ENCODE measurements at regions not wholly inside any gene's neighbourhood (a gene's known extent, or its start where the extent isn't known, plus 50 kb on each side); places are given as distances from the start of the nearest gene placed in this dataset.

- Histone ChIP-seq H3K4me3 (no peak overlapping the region), H3K27me3 (no peaks in the 10 kb centered on the region), H3K27ac (no peak overlapping the region), H3K4me1 (no peaks in the 10 kb centered on the region), H3K9me3 (peaks cover 4% of the 10 kb centered on the region), H3K36me3 (no peaks in the 10 kb centered on the region)
- DNase-seq (ENCODE audit: low spot score in 2 of 2) = no peak
- no peak for TF ChIP-seq POLR2A (IDR thresholded peaks at IDR 0.05)
- no peak for TF ChIP-seq EP300 (IDR thresholded peaks at IDR 0.05)
- no peak for TF ChIP-seq CTCF (IDR thresholded peaks at IDR 0.05)
- no peak for TF ChIP-seq POLR2AphosphoS5 (IDR thresholded peaks at IDR 0.05)
- WGBS = 64% methylated on average over 2 of the region's 2 CpGs
Measured at GRCh38 chr2:6499691-6500090, 366.0 kb downstream of the CMPK2 start.

GRCh38 chr2:6506361-6506794 lies 359.3 kb downstream of the CMPK2 start:
- Histone ChIP-seq H3K4me1 (no peaks in the 10 kb centered on the region), H3K9me3 (no peaks in the 10 kb centered on the region), H3K4me3 (no peak overlapping the region), H3K27ac (no peak overlapping the region), H3K27me3 (no peaks in the 10 kb centered on the region), H3K36me3 (no peaks in the 10 kb centered on the region)
- no peak for DNase-seq (ENCODE audit: low spot score in 2 of 2)
- 15% methylated on average over 6 of the region's 6 CpGs for WGBS
- TF ChIP-seq POLR2AphosphoS5 (IDR thresholded peaks at IDR 0.05) (no peak), CTCF (IDR thresholded peaks at IDR 0.05) (no peak), EP300 (IDR thresholded peaks at IDR 0.05) (no peak), POLR2A (IDR thresholded peaks at IDR 0.05) (no peak)

GRCh38 chr2:6506859-6507258 lies 358.8 kb downstream of the CMPK2 start:
- Histone ChIP-seq H3K27me3 (no peaks in the 10 kb centered on the region), H3K4me1 (no peaks in the 10 kb centered on the region), H3K36me3 (no peaks in the 10 kb centered on the region), H3K4me3 (no peak overlapping the region), H3K27ac (no peak overlapping the region), H3K9me3 (no peaks in the 10 kb centered on the region)
- no peak for TF ChIP-seq CTCF (IDR thresholded peaks at IDR 0.05)
- TF ChIP-seq POLR2A (IDR thresholded peaks at IDR 0.05) = no peak
- TF ChIP-seq POLR2AphosphoS5 (IDR thresholded peaks at IDR 0.05) = no peak
- TF ChIP-seq EP300 (IDR thresholded peaks at IDR 0.05) = no peak
- WGBS = 68% methylated on average over 6 of the region's 6 CpGs
- no peak for DNase-seq (ENCODE audit: low spot score in 2 of 2)

- 70% methylated on average over 1 of the region's 1 CpG for WGBS
- Histone ChIP-seq H3K4me3 (no peak overlapping the region), H3K27ac (no peak overlapping the region), H3K36me3 (no peaks in the 10 kb centered on the region), H3K4me1 (no peaks in the 10 kb centered on the region), H3K27me3 (no peaks in the 10 kb centered on the region), H3K9me3 (no peaks in the 10 kb centered on the region)
- no peak for DNase-seq (ENCODE audit: low spot score in 2 of 2)
- TF ChIP-seq EP300 (IDR thresholded peaks at IDR 0.05) (no peak), POLR2AphosphoS5 (IDR thresholded peaks at IDR 0.05) (no peak), POLR2A (IDR thresholded peaks at IDR 0.05) (no peak), CTCF (IDR thresholded peaks at IDR 0.05) (no peak)
Measured at GRCh38 chr2:6510532-6510931, 355.2 kb downstream of the CMPK2 start.

- H3K4me1 ChIP-seq = no peaks in the 10 kb centered on the region
- H3K27ac ChIP-seq = no peak overlapping the region
- 91% methylated on average over 2 of the region's 2 CpGs for WGBS
- DNase-seq (ENCODE audit: low spot score in 2 of 2) = no peak
- H3K36me3 ChIP-seq = no peaks in the 10 kb centered on the region
- no peaks in the 10 kb centered on the region for H3K27me3 ChIP-seq
- H3K4me3 ChIP-seq = no peak overlapping the region
- no peaks in the 10 kb centered on the region for H3K9me3 ChIP-seq
- TF ChIP-seq POLR2AphosphoS5 (IDR thresholded peaks at IDR 0.05) (no peak), POLR2A (IDR thresholded peaks at IDR 0.05) (no peak), CTCF (IDR thresholded peaks at IDR 0.05) (no peak), EP300 (IDR thresholded peaks at IDR 0.05) (no peak)
Measured at GRCh38 chr2:6512589-6512988, 353.1 kb downstream of the CMPK2 start.
